PC-3 (cell line): ENCODE measurements at regions not wholly inside any gene's neighbourhood (a gene's known extent, or its start where the extent isn't known, plus 50 kb on each side); places are given as distances from the start of the nearest gene placed in this dataset.
"Not testable (repeated sequence)": the region's sequence is repeated elsewhere in the genome, so short reads cannot be mapped to it uniquely, and the experiment has no call there.

Experiments
- ATAC-seq: fragments of 200-7000 bp; cut with Tn5 transposase; 2 replicates; pipeline ENCODE4 v1.9.1; 2020; ENCODE audit warnings: mild to moderate bottlenecking, moderate library complexity
- BruUV-seq: library from RNA; stranded (reverse); fragments of 400-500 nt; replicated peaks from 2 replicates; lab custom pipeline; 2021; lab: Mats Ljungman, UMichigan
- CTCF ChIA-PET: fragments of 300-600 bp; sonication (Branson Sonifier 250); formaldehyde crosslinking; loops from one replicate; lab custom pipeline; 2022; ENCODE audit warnings: antibody characterized with exemption; lab: Charles Lee
- POLR2A ChIA-PET: fragments of 300-600 bp; sonication (Branson Sonifier 250); formaldehyde crosslinking; loops from one replicate; lab custom pipeline; 2022; ENCODE audit warnings: antibody characterized with exemption; ENCODE audit not compliant: unreplicated experiment; lab: Charles Lee
- DNase-seq: peaks from one replicate; pipeline ENCODE4 v3.0.0-alpha.2; 2015
- H2AFZ ChIP-seq: fragments of 300-600 bp; sonication (generic); 2 replicates; pipeline ENCODE4 v1.6.0; 2016; ENCODE audit warnings: antibody characterized with exemption, low read length
- H3F3A ChIP-seq: fragments of 300-600 bp; sonication (generic); one replicate; pipeline ENCODE4 v1.6.0; 2017; ENCODE audit warnings: antibody characterized with exemption, low read length, control low read depth, mild to moderate bottlenecking; ENCODE audit not compliant: unreplicated experiment
- H3K27ac ChIP-seq: fragments of 300-600 bp; sonication (generic); 2 replicates; pipeline ENCODE4 v1.5.1; 2016; ENCODE audit warnings: mild to moderate bottlenecking, low read length
- H3K27me3 ChIP-seq: fragments of 300-600 bp; sonication (generic); 2 replicates; pipeline ENCODE4 v1.6.1; 2016; ENCODE audit warnings: low read length, mixed read lengths
- H3K36me3 ChIP-seq: fragments of 300-600 bp; sonication (generic); 2 replicates; pipeline ENCODE4 v1.6.1; 2016; ENCODE audit warnings: low read depth, mixed run types, low read length, mixed read lengths
- H3K4me1 ChIP-seq: fragments of 300-600 bp; sonication (generic); 2 replicates; pipeline ENCODE4 v1.5.1; 2016; ENCODE audit warnings: low read length; ENCODE audit not compliant: insufficient read depth
- H3K4me2 ChIP-seq: fragments of 300-600 bp; sonication (generic); 2 replicates; pipeline ENCODE4 v1.6.0; 2016; ENCODE audit warnings: low read length
- H3K4me3 ChIP-seq: fragments of 300-600 bp; sonication (generic); 2 replicates; pipeline ENCODE4 v1.5.1; 2016; ENCODE audit warnings: mild to moderate bottlenecking, low read length, mixed read lengths
- H3K79me2 ChIP-seq: fragments of 300-600 bp; sonication (generic); 2 replicates; pipeline ENCODE4 v1.6.1; 2017; ENCODE audit warnings: low read length, mixed read lengths
- H3K9ac ChIP-seq: fragments of 300-600 bp; sonication (generic); 2 replicates; pipeline ENCODE4 v1.6.0; 2016; ENCODE audit warnings: mild to moderate bottlenecking, low read length
- H3K9me2 ChIP-seq: fragments of 300-600 bp; sonication (generic); replicated peaks from 2 replicates; pipeline ENCODE4 v1.6.1; 2016; ENCODE audit warnings: mixed run types, low read length, mixed read lengths
- H3K9me3 ChIP-seq: fragments of 300-600 bp; sonication (generic); 2 replicates; pipeline ENCODE4 v1.6.1; 2016; ENCODE audit warnings: low read length, mixed read lengths
- H4K20me1 ChIP-seq: fragments of 300-600 bp; sonication (generic); 2 replicates; pipeline ENCODE4 v1.6.1; 2016; ENCODE audit warnings: low read length, mixed read lengths
- CTCF ChIP-seq: fragments of 300-600 bp; sonication (generic); conservative IDR thresholded peaks from 2 replicates; pipeline ENCODE4 v1.5.1; 2017; ENCODE audit warnings: antibody characterized with exemption, low read depth, mild to moderate bottlenecking, low read length
- EZH2 ChIP-seq: fragments of 300-600 bp; sonication (generic); IDR thresholded peaks from one replicate; pipeline ENCODE4 v1.6.1; 2017; ENCODE audit warnings: antibody characterized with exemption, mild to moderate bottlenecking, low read length; ENCODE audit not compliant: unreplicated experiment
- EZH2phosphoT487 ChIP-seq: fragments of 300-600 bp; sonication (generic); IDR thresholded peaks from 2 replicates; pipeline ENCODE4 v1.6.1; 2018; ENCODE audit warnings: mild to moderate bottlenecking, antibody characterized with exemption, low read length, borderline replicate concordance
- intact Hi-C: fragments of 100-400 bp; cut with micrococcal nuclease; formaldehyde crosslinking; loops from 2 replicates; pipeline ENCODE4 v1.9.0; 2023

GRCh38 chr17:21783017-21783416 is 90.7 kb downstream of the KCNJ18 start:
- ATAC-seq, intact Hi-C loops: not testable (repeated sequence)

GRCh38 chr17:21814272-21814671 is 121.9 kb downstream of the KCNJ18 start:
- H3F3A ChIP-seq, BruUV-seq, H3K27ac ChIP-seq, H3K27me3 ChIP-seq, H3K4me3 ChIP-seq, H2AFZ ChIP-seq, H3K9ac ChIP-seq, H3K79me2 ChIP-seq, H3K4me2 ChIP-seq, CTCF ChIA-PET, H4K20me1 ChIP-seq, H3K9me3 ChIP-seq, intact Hi-C loops, DNase-seq, H3K4me1 ChIP-seq, ATAC-seq, POLR2A ChIA-PET, H3K36me3 ChIP-seq, H3K9me2 ChIP-seq: not testable (repeated sequence)

More at GRCh38 chr17:21783017-21783416, 90.7 kb downstream of the KCNJ18 start:
- H3K79me2 ChIP-seq, H3K9ac ChIP-seq, CTCF ChIA-PET, H3K27me3 ChIP-seq, H3K9me2 ChIP-seq, H4K20me1 ChIP-seq, POLR2A ChIA-PET, H3K36me3 ChIP-seq, H3K4me1 ChIP-seq, H3F3A ChIP-seq, H3K9me3 ChIP-seq, H3K27ac ChIP-seq, H3K4me3 ChIP-seq, BruUV-seq, DNase-seq, H2AFZ ChIP-seq, H3K4me2 ChIP-seq: not testable (repeated sequence)

GRCh38 chr17:21814776-21815175 is 122.5 kb downstream of the KCNJ18 start:
- Histone ChIP-seq H3F3A (no peaks in the 10 kb centered on the region), H4K20me1 (no peaks in the 10 kb centered on the region), H3K9me2 (no peaks in the 10 kb centered on the region), H3K79me2 (no peaks in the 10 kb centered on the region), H3K27ac (no peak overlapping the region), H3K27me3 (0 out of 2 replicates have a peak, but pooled peaks cover 6% of the 10 kb centered on the region), H2AFZ (no peak overlapping the region), H3K9me3 (no peaks in the 10 kb centered on the region), H3K4me1 (no peaks in the 10 kb centered on the region), H3K9ac (no peak overlapping the region), H3K36me3 (no peaks in the 10 kb centered on the region), H3K4me2 (no peak overlapping the region), H3K4me3 (no peak overlapping the region)
- ChIA-PET CTCF (no interaction called here), POLR2A (no interaction called here)
- intact Hi-C loops: no loop called here
- DNase-seq (no peak), ATAC-seq (no peak)
- no peak for TF ChIP-seq EZH2phosphoT487
- TF ChIP-seq CTCF: no peak
- no peak for TF ChIP-seq EZH2
- BruUV-seq: no TSS peak
